ENCODE measurements at regions not wholly inside any gene's neighbourhood (a gene's known extent, or its start where the extent isn't known, plus 50 kb on each side); places are given as distances from the start of the nearest gene placed in this dataset.

- no peak overlapping the region for H4K91ac ChIP-seq (ENCODE audit: insufficient read depth, low read depth, low read length)
- no peaks in the 10 kb centered on the region for H4K20me1 ChIP-seq (ENCODE audit: insufficient read depth, low read length)
- H2BK15ac ChIP-seq (ENCODE audit: low read depth, low read length): no peak overlapping the region
- H3K9me3 ChIP-seq (ENCODE audit: control insufficient read depth, insufficient read depth, low read length): no peaks in the 10 kb centered on the region
- ATAC-seq (ENCODE audit: low read depth): peak; percentile 81
- H3K4me2 ChIP-seq (ENCODE audit: low read depth, low read length): no peak overlapping the region
- no peak overlapping the region for H2BK5ac ChIP-seq (ENCODE audit: low read depth, low read length, poor library complexity, severe bottlenecking)
- intact Hi-C loops (cut with micrococcal nuclease) (loop anchor here (1.0 kb wide), 1 partner anchor 778 kb away; no protein-coding TSS in a partner anchor), dilution Hi-C loops (cut with HindIII; ENCODE audit: low sequenced_read_pairs, unreplicated experiment) (no loop called here), in situ Hi-C loops (cut with MboI; ENCODE audit: low sequenced_read_pairs) (no loop called here)
- TF ChIP-seq POLR2A (IDR thresholded peaks at IDR 0.05; ENCODE audit: low read depth, low read length): no peak
- TF ChIP-seq ELK1 (IDR thresholded peaks at IDR 0.05; ENCODE audit: borderline replicate concordance, low read depth, low read length): no peak
- TF ChIP-seq BHLHE40 (IDR thresholded peaks at IDR 0.05; ENCODE audit: low read depth, low read length): no peak
- TF ChIP-seq, protein P1, sequence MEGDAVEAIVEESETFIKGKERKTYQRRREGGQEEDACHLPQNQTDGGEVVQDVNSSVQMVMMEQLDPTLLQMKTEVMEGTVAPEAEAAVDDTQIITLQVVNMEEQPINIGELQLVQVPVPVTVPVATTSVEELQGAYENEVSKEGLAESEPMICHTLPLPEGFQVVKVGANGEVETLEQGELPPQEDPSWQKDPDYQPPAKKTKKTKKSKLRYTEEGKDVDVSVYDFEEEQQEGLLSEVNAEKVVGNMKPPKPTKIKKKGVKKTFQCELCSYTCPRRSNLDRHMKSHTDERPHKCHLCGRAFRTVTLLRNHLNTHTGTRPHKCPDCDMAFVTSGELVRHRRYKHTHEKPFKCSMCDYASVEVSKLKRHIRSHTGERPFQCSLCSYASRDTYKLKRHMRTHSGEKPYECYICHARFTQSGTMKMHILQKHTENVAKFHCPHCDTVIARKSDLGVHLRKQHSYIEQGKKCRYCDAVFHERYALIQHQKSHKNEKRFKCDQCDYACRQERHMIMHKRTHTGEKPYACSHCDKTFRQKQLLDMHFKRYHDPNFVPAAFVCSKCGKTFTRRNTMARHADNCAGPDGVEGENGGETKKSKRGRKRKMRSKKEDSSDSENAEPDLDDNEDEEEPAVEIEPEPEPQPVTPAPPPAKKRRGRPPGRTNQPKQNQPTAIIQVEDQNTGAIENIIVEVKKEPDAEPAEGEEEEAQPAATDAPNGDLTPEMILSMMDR (conservative IDR thresholded peaks at IDR 0.05; ENCODE audit: low read depth, low read length): peak; percentile 68
- no peak for TF ChIP-seq MAFK (IDR thresholded peaks at IDR 0.05; ENCODE audit: low read depth, low read length)
- no peak for TF ChIP-seq NFE2L2 (IDR thresholded peaks at IDR 0.05; ENCODE audit: low read depth, low read length)
- TF ChIP-seq FOS (IDR thresholded peaks at IDR 0.05; ENCODE audit: low read depth, low read length): no peak
- TF ChIP-seq SMC3 (IDR thresholded peaks at IDR 0.05; ENCODE audit: low read depth, low read length): peak; percentile 41; the same call in 1 of the 2 replicates
- TF ChIP-seq RAD21 (IDR thresholded peaks at IDR 0.05; ENCODE audit: low read length): peak; percentile 59
- no peak for TF ChIP-seq CEBPB (IDR thresholded peaks at IDR 0.05; ENCODE audit: low read depth, low read length)
- no peak for TF ChIP-seq MAZ (IDR thresholded peaks at IDR 0.05; ENCODE audit: borderline replicate concordance, low read depth, low read length)
- TF ChIP-seq RCOR1 (IDR thresholded peaks at IDR 0.05; ENCODE audit: insufficient replicate concordance, low read length): no peak
- no peak for TF ChIP-seq USF2 (IDR thresholded peaks at IDR 0.05; ENCODE audit: low read depth, low read length)
- TF ChIP-seq CHD1 (IDR thresholded peaks at IDR 0.05; ENCODE audit: low read depth, low read length): no peak
- TF ChIP-seq RFX5 (IDR thresholded peaks at IDR 0.05; ENCODE audit: low read depth, low read length): no peak
- TF ChIP-seq MXI1 (IDR thresholded peaks at IDR 0.05; ENCODE audit: borderline replicate concordance, low read depth, low read length): no peak
- ChIA-PET POLR2A (ENCODE audit: unreplicated experiment) (no interaction called here), CTCF (interaction anchor here (0.7 to 1.2 kb wide), 4 partner anchors 9 to 51 kb away, joined by 3 to 5 read pairs (median 4); no protein-coding TSS in a partner anchor)
- no peak overlapping the region for H2BK20ac ChIP-seq (ENCODE audit: low read depth, low read length)
- BruUV-seq (replicated peaks): no TSS peak
- 0% methylated on average over 1 of the region's 10 CpGs; no CpG with 5 or more reads in 1 of the 2 experiments for WGBS, 2 experiments (ENCODE audit: extremely low coverage in 2 of 2, insufficient read length in 1 of 2)
- no peak overlapping the region for H3K18ac ChIP-seq (ENCODE audit: low read depth, low read length)
- no peak overlapping the region for H4K8ac ChIP-seq (ENCODE audit: low read depth in 2 of 2, low read length in 2 of 2)
- H3K4ac ChIP-seq (ENCODE audit: low read depth, low read length): no peak overlapping the region
- H3K27ac ChIP-seq (ENCODE audit: insufficient read depth, low read length): no peak overlapping the region
- H2BK120ac ChIP-seq (ENCODE audit: low read depth, low read length): no peak overlapping the region
- no peak overlapping the region for H3K9ac ChIP-seq (ENCODE audit: low read depth, low read length)
- H3K23ac ChIP-seq (ENCODE audit: low read depth, low read length): no peak overlapping the region
- peak; percentile 29 for DNase-seq
- H3K9me1 ChIP-seq (ENCODE audit: insufficient read depth, low read length): no peaks in the 10 kb centered on the region
- H3K4me1 ChIP-seq (ENCODE audit: control insufficient read depth, insufficient read depth, low read length): no peaks in the 10 kb centered on the region
- H3K27me3 ChIP-seq (ENCODE audit: control insufficient read depth, insufficient read depth, low read length): no peaks in the 10 kb centered on the region
- no peak overlapping the region for H2AFZ ChIP-seq (replicated peaks; ENCODE audit: low read length, poor library complexity)
- H3K56ac ChIP-seq (ENCODE audit: extremely low read depth, insufficient read depth, low read length): no peak overlapping the region
- no peak overlapping the region for H2AK9ac ChIP-seq (replicated peaks; ENCODE audit: low read depth, low read length, poor library complexity)
- no peak overlapping the region for H3K14ac ChIP-seq (replicated peaks; ENCODE audit: low read depth, low read length)
- H2AK5ac ChIP-seq (ENCODE audit: low read depth, low read length): no peak overlapping the region
- no peaks in the 10 kb centered on the region for H3K79me1 ChIP-seq (ENCODE audit: low read depth in 1 of 2, low read length in 2 of 2)
- no peak overlapping the region for H4K5ac ChIP-seq (ENCODE audit: low read depth, low read length)
- no peak overlapping the region for H3K4me3 ChIP-seq (ENCODE audit: insufficient read depth, low read depth, low read length)
- no peaks in the 10 kb centered on the region for H3K36me3 ChIP-seq (ENCODE audit: control insufficient read depth, insufficient read depth, low read length)
Measured at GRCh38 chr20:21615617-21616080, 89.8 kb upstream of the PAX1 start.

Measured in IMR-90 (cell line).